Adrenal gland (tissue), 5 donors: ENCODE measurements at regions not wholly inside any gene's neighbourhood (a gene's known extent, or its start where the extent isn't known, plus 50 kb on each side); places are given as distances from the start of the nearest gene placed in this dataset.

ENCODE experiments used
- CTCF ChIP-seq, 6 experiments: fragments of 450-650 bp in 4 of 6; fragments of 200-600 bp in 2 of 6; sonication (generic) in 1 of 6; IDR thresholded peaks; 1 replicate in 5 of 6; 2 replicates in 1 of 6; pipeline versions ENCODE4 v1.5.1 to v1.8.0; 2016 to 2021; ENCODE audit warnings: antibody characterized with exemption in 6 of 6, mild to moderate bottlenecking in 2 of 6, moderate library complexity in 1 of 6
- POLR2A ChIP-seq, 2 donors: fragments of 450-650 bp; IDR thresholded peaks; one replicate each; pipeline ENCODE4 v1.6.1; 2017; ENCODE audit warnings: antibody characterized with exemption in 2 of 2, mild to moderate bottlenecking in 2 of 2, moderate library complexity in 1 of 2
- donor health status: DM: no; HTN: no; CAD: no.

- TF ChIP-seq POLR2A (IDR thresholded peaks at IDR 0.05) = no peak
- TF ChIP-seq CTCF (IDR thresholded peaks at IDR 0.05) = no peak
Measured at GRCh38 chr6:11366934-11367637, 134.6 kb upstream of the NEDD9 start.
